ENCODE measurements at regions not wholly inside any gene's neighbourhood (a gene's known extent, or its start where the extent isn't known, plus 50 kb on each side); places are given as distances from the start of the nearest gene placed in this dataset.

DNA sequence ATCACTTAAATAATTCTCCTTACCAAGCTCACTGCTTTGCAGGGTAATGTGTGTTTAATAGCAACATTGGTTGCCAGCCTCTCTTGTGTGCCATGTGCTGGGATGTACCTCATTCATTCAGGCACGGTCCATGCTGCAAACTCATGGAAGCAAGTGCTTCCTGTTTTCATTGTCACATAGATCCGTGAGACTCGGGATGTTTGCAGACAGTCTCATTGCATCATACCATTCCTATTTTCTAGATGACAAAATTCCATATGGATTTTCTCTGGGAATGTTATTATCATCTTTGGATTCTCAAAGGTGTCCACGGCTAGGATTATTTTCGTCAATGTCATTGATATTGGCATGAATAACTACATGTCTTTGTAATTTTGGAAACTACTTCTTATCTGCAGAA is 60.0 kb upstream of the HDAC4 start:
- TF ChIP-seq, protein P1, sequence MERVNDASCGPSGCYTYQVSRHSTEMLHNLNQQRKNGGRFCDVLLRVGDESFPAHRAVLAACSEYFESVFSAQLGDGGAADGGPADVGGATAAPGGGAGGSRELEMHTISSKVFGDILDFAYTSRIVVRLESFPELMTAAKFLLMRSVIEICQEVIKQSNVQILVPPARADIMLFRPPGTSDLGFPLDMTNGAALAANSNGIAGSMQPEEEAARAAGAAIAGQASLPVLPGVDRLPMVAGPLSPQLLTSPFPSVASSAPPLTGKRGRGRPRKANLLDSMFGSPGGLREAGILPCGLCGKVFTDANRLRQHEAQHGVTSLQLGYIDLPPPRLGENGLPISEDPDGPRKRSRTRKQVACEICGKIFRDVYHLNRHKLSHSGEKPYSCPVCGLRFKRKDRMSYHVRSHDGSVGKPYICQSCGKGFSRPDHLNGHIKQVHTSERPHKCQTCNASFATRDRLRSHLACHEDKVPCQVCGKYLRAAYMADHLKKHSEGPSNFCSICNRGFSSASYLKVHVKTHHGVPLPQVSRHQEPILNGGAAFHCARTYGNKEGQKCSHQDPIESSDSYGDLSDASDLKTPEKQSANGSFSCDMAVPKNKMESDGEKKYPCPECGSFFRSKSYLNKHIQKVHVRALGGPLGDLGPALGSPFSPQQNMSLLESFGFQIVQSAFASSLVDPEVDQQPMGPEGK (CRISPR knock-in tag; IDR thresholded peaks at IDR 0.05; ENCODE audit: borderline replicate concordance) = no peak
- no peak for TF ChIP-seq ZNF565 (CRISPR knock-in tag; conservative IDR thresholded peaks at IDR 0.05; ENCODE audit: low read depth)
- no peak for TF ChIP-seq RARB (CRISPR knock-in tag; IDR thresholded peaks at IDR 0.05)
- no peak for TF ChIP-seq SNAI2 (CRISPR knock-in tag; IDR thresholded peaks at IDR 0.05)
- no peak for TF ChIP-seq PPARA (CRISPR knock-in tag; IDR thresholded peaks at IDR 0.05; ENCODE audit: borderline replicate concordance)
- no peak for TF ChIP-seq ESRRG (CRISPR knock-in tag; IDR thresholded peaks at IDR 0.05)
- TF ChIP-seq ISL1 (CRISPR knock-in tag; IDR thresholded peaks at IDR 0.05) = no peak
